Neutrophil (primary cell): ENCODE measurements at regions not wholly inside any gene's neighbourhood (a gene's known extent, or its start where the extent isn't known, plus 50 kb on each side); places are given as distances from the start of the nearest gene placed in this dataset.

Experiments used
- H3K27ac ChIP-seq: fragments of 200-600 bp; sonication (generic); 2 replicates; pipeline ENCODE4 v1.5.1; 2016; ENCODE audit warnings: mild to moderate bottlenecking, moderate library complexity
- H3K27me3 ChIP-seq: fragments of 200-600 bp; sonication (generic); 2 replicates; pipeline ENCODE4 v1.6.0; 2016; ENCODE audit warnings: mild to moderate bottlenecking
- H3K36me3 ChIP-seq: fragments of 200-600 bp; sonication (generic); 2 replicates; pipeline ENCODE4 v1.5.1; 2017
- H3K4me1 ChIP-seq, 2 experiments: fragments of 200-600 bp in 1 of 2; sonication (generic) in 1 of 2; 1 replicate in 1 of 2; 2 replicates in 1 of 2; pipeline versions ENCODE4 v1.5.1 to v1.6.1; 2013 to 2016; ENCODE audit warnings: low read depth in 1 of 2, low read length in 1 of 2, mild to moderate bottlenecking in 1 of 2, moderate library complexity in 1 of 2; ENCODE audit not compliant: control insufficient read depth in 1 of 2, insufficient read depth in 1 of 2
- H3K4me3 ChIP-seq, 2 experiments: fragments of 200-600 bp in 1 of 2; sonication (generic) in 1 of 2; 1 replicate in 1 of 2; 2 replicates in 1 of 2; pipeline ENCODE4 v1.5.1; 2013 to 2016; ENCODE audit warnings: low read depth in 1 of 2, low read length in 1 of 2, mild to moderate bottlenecking in 1 of 2, moderate library complexity in 1 of 2
- H3K9me3 ChIP-seq: fragments of 200-600 bp; sonication (generic); 2 replicates; pipeline ENCODE4 v1.5.1; 2016
- TF ChIP-seq, protein P1 (sequence below): fragments of 200-600 bp; sonication (generic); IDR thresholded peaks from 2 replicates; pipeline ENCODE4 v1.5.1; 2016; ENCODE audit warnings: antibody characterized with exemption

DNA sequence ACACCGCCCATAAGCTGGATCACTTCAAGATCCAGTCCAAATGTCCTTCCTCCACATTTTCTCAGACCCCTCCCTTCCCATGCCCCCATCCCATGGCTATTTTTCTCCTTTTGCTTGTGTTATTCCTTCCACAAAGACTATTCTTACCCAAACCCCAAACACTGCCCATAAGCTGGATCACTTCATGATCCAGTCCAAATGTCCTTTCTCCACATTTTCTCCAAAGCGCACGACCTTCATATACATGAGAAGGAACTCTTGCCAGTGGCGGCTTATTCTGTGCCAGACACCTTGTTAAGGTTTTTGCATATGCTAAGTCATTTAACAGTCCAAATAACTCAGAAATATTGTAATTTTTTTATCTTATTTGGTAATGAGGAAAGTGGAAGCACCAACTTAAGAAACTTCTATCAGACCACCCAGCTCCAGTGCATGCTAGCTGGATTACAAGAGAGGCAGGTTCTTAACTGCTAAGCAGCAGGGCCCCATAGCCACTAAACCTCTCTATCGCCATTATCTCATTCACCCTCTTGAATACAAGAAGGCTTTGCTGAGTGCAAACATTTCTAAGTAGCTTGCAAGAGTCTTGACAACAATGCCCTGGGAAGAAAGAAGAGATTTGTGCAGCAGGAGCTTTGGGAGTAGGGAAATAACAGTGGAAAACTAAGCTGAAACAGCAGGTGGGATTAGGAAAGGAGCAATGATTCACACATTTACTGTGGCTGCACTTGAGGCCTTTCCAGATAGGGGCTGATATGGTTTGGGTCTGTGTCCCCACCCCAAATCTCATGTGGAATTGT is 428.2 kb upstream of the MAF start:
- no peak overlapping the region for H3K4me3 ChIP-seq
- H3K36me3 ChIP-seq, result no peaks in the 10 kb centered on the region
- H3K9me3 ChIP-seq, result no peaks in the 10 kb centered on the region
- TF ChIP-seq, protein P1, sequence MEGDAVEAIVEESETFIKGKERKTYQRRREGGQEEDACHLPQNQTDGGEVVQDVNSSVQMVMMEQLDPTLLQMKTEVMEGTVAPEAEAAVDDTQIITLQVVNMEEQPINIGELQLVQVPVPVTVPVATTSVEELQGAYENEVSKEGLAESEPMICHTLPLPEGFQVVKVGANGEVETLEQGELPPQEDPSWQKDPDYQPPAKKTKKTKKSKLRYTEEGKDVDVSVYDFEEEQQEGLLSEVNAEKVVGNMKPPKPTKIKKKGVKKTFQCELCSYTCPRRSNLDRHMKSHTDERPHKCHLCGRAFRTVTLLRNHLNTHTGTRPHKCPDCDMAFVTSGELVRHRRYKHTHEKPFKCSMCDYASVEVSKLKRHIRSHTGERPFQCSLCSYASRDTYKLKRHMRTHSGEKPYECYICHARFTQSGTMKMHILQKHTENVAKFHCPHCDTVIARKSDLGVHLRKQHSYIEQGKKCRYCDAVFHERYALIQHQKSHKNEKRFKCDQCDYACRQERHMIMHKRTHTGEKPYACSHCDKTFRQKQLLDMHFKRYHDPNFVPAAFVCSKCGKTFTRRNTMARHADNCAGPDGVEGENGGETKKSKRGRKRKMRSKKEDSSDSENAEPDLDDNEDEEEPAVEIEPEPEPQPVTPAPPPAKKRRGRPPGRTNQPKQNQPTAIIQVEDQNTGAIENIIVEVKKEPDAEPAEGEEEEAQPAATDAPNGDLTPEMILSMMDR, result no peak
- no peak overlapping the region for H3K27ac ChIP-seq
- H3K27me3 ChIP-seq, result peaks cover 5% of the 10 kb centered on the region
- no peaks in the 10 kb centered on the region for H3K4me1 ChIP-seq

DNA sequence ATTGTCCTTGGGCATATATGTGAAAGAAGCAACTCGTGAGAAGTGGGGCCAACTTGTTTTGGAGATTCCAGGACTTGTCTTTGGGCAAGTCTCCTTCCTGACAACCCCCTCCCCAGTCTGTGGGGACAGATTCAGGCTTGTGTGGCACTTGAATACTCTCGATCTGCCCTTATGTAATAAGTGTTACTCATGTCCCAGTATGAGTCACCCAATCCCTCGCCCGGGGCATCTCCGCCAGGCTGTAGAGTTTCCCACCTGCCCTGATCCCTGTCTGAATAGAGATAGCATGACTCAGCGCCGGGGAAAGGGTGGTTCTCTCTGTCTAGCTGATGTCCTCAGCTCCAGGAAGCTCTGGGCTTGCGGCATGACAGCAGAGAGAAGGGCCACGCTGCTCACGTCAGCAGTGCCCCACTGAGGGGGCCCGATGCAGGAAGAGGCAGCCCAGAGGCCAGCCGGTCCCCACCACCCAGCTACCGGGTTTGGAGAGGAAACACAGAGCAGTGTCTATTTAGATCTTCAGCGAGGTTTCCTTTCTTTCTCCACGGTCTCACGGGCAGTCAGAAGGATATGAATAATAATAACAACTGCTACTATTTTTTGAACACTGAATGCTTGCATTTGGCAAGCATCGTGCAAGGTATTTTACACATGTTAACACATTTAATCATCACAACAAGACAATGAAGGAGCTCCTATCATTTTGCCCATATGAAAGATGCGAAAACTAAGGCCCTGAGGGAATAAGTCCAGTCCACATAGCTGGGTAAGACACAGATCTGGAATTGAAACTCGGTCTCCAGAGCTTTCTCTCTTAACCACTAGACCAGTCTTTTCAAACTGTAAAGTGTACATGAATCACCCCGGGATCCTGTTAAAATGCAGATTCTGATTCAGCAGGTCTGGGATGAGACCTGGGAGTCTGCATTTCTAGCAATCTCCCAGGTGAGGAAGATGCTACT is 426.7 kb upstream of the MAF start:
- no peak overlapping the region for H3K4me3 ChIP-seq

DNA sequence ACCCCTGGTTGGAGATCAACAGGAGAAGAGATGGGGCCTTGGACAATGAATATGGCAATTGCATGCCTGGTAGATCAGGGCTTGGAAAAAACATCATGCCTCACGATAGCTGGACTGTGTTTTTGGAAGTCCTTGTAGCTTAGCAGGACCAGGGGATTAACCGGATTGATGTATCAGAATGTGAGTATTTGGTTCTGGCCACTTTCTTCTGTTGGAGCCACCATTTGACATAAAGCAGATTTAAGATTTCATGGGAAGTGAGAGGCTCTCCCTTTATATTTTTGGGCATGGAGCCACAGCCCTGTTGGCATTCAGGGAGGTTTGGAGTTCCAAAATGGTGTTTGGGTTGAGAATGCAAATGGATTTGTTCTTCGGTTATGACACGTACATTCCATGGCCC is 424.7 kb upstream of the MAF start:
- H3K27ac ChIP-seq, result no peak overlapping the region

More for the DNA sequence above, 426.7 kb upstream of the MAF start:
- Histone ChIP-seq H3K36me3 (no peaks in the 10 kb centered on the region), H3K9me3 (no peaks in the 10 kb centered on the region), H3K27ac (no peak overlapping the region), H3K27me3 (peaks cover 5% of the 10 kb centered on the region), H3K4me1 (no peaks in the 10 kb centered on the region)
- TF ChIP-seq, protein P1, result no peak

DNA sequence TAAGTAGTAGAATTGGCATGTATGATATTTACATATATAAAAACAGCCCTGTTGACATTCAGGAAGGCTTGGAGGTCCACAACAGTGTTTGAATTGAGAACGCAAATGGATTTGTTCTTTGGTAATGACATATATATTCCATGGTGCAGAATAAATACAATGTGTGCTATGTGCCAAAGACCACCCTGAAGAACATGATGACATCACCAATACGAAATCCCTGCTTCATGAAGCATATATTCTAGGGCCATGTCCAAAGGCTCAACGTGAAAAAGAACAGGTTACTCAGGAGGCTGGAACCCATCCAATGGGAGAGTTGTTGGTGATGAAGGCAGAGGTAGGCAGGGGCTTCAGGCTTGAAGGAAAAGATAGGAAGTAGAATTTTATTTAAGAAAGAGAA is 423.9 kb upstream of the MAF start:
- no peak overlapping the region for H3K27ac ChIP-seq

More for the DNA sequence above, 424.7 kb upstream of the MAF start:
- no peaks in the 10 kb centered on the region for H3K9me3 ChIP-seq
- H3K4me3 ChIP-seq, result no peak overlapping the region
- TF ChIP-seq, protein P1, result no peak
- H3K27me3 ChIP-seq, result peaks cover 5% of the 10 kb centered on the region
- H3K4me1 ChIP-seq, result no peaks in the 10 kb centered on the region
- H3K36me3 ChIP-seq, result no peaks in the 10 kb centered on the region

DNA sequence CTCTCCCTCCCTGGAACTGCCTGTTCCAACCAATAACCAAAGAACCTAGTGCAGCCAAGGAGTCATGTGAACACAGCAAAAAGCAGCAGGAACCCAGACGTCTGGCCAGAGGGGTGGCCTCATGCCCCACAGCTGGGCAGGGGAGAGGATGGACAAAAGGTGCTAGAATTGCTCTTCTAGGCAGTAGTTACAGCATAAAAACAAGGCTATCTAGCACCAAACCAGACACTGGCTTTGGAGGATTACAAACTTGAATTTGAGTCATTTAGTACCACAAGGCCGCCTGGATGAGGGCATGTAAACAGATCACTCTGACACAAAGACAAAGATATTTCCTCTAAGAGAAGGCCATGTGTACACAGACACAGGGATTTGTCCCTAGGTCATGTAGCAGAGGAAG is 423.3 kb upstream of the MAF start:
- Histone ChIP-seq H3K4me3 (no peak overlapping the region), H3K9me3 (no peaks in the 10 kb centered on the region), H3K27ac (no peak overlapping the region), H3K4me1 (no peaks in the 10 kb centered on the region), H3K36me3 (no peaks in the 10 kb centered on the region), H3K27me3 (peaks cover 5% of the 10 kb centered on the region)
- TF ChIP-seq, protein P1, result no peak

More for the DNA sequence above, 423.9 kb upstream of the MAF start:
- no peaks in the 10 kb centered on the region for H3K4me1 ChIP-seq
- H3K4me3 ChIP-seq, result no peak overlapping the region
- no peaks in the 10 kb centered on the region for H3K9me3 ChIP-seq
- TF ChIP-seq, protein P1, result no peak
- peaks cover 5% of the 10 kb centered on the region for H3K27me3 ChIP-seq
- no peaks in the 10 kb centered on the region for H3K36me3 ChIP-seq
